OCI-LY7 (cell line): ENCODE measurements at regions not wholly inside any gene's neighbourhood (a gene's known extent, or its start where the extent isn't known, plus 50 kb on each side); places are given as distances from the start of the nearest gene placed in this dataset.

Source experiments
- EZH2phosphoT487 ChIP-seq: fragments of 200-600 bp; sonication (generic); IDR thresholded peaks from 2 replicates; pipeline ENCODE4 v1.6.1; 2018; ENCODE audit warnings: low read depth, borderline replicate concordance, mild to moderate bottlenecking, mixed run types, antibody characterized with exemption, low read length, moderate library complexity, mixed read lengths
- TF ChIP-seq, protein P1 (sequence below): fragments of 200-600 bp; sonication (generic); conservative IDR thresholded peaks from 2 replicates; pipeline ENCODE4 v1.5.1; 2014; ENCODE audit warnings: mild to moderate bottlenecking, antibody characterized with exemption, low read length, moderate library complexity, mixed read lengths

DNA sequence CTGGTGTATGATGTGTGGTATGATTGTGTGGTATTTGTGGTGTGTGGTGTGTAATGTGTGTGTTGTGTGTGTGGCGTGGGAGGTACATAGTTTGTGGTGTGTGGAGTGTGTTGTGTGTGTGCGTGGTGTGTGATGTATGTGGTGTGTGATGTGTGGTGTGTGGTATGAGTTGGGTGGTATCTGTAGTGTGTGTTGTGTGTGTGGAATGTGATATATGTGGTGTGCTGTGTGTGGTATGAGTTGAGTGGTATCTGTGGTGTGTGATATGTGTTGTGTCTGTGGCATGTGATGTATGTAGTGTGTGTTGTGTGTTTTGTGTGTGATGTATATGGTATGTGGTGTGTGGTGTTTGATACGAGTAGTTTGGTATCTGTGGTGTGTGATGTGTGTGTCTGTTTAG lies 272.5 kb upstream of the IRX1 start:
- TF ChIP-seq, protein P1, sequence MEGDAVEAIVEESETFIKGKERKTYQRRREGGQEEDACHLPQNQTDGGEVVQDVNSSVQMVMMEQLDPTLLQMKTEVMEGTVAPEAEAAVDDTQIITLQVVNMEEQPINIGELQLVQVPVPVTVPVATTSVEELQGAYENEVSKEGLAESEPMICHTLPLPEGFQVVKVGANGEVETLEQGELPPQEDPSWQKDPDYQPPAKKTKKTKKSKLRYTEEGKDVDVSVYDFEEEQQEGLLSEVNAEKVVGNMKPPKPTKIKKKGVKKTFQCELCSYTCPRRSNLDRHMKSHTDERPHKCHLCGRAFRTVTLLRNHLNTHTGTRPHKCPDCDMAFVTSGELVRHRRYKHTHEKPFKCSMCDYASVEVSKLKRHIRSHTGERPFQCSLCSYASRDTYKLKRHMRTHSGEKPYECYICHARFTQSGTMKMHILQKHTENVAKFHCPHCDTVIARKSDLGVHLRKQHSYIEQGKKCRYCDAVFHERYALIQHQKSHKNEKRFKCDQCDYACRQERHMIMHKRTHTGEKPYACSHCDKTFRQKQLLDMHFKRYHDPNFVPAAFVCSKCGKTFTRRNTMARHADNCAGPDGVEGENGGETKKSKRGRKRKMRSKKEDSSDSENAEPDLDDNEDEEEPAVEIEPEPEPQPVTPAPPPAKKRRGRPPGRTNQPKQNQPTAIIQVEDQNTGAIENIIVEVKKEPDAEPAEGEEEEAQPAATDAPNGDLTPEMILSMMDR = no peak
- no peak for TF ChIP-seq EZH2phosphoT487
